H9 (cell line): ENCODE measurements at regions not wholly inside any gene's neighbourhood (a gene's known extent, or its start where the extent isn't known, plus 50 kb on each side); places are given as distances from the start of the nearest gene placed in this dataset.

ENCODE experiments used
- DNase-seq: peaks from one replicate; pipeline ENCODE4 v3.0.0-alpha.2; 2017
- H2AFZ ChIP-seq: one replicate; pipeline ENCODE4 v1.6.1; 2013; ENCODE audit warnings: mild to moderate bottlenecking, low read length, control low read depth, moderate library complexity
- H2AK5ac ChIP-seq: 2 replicates; pipeline ENCODE4 v1.6.1; 2013; ENCODE audit warnings: low read length, control low read depth, mixed read lengths; ENCODE audit not compliant: insufficient read length
- H2BK120ac ChIP-seq: one replicate; pipeline ENCODE4 v1.6.1; 2013; ENCODE audit warnings: low read depth, mild to moderate bottlenecking, low read length, control low read depth, inconsistent platforms; ENCODE audit not compliant: poor library complexity, severe bottlenecking
- H2BK12ac ChIP-seq: 2 replicates; pipeline ENCODE4 v1.6.1; 2013; ENCODE audit warnings: low read length, control low read depth, mixed read lengths, low read depth; ENCODE audit not compliant: insufficient read length
- H2BK15ac ChIP-seq: 2 replicates; pipeline ENCODE4 v1.6.1; 2013; ENCODE audit warnings: low read depth, low read length, control low read depth
- H2BK20ac ChIP-seq: one replicate; pipeline ENCODE4 v1.6.1; 2013; ENCODE audit warnings: low read depth, mild to moderate bottlenecking, low read length, control low read depth, inconsistent platforms; ENCODE audit not compliant: poor library complexity, severe bottlenecking
- H2BK5ac ChIP-seq: 2 replicates; pipeline ENCODE4 v1.6.1; 2013; ENCODE audit warnings: low read length, control low read depth, mixed read lengths; ENCODE audit not compliant: insufficient read length
- H3K14ac ChIP-seq: 2 replicates; pipeline ENCODE4 v1.6.1; 2013; ENCODE audit warnings: low read length, control low read depth; ENCODE audit not compliant: insufficient read depth
- H3K18ac ChIP-seq: 2 replicates; pipeline ENCODE4 v1.6.1; 2013; ENCODE audit warnings: low read depth, mild to moderate bottlenecking, mixed read lengths, low read length, control low read depth; ENCODE audit not compliant: insufficient read length
- H3K23ac ChIP-seq: 2 replicates; pipeline ENCODE4 v1.6.1; 2013; ENCODE audit warnings: low read length, control low read depth, mixed read lengths, low read depth; ENCODE audit not compliant: insufficient read length
- H3K23me2 ChIP-seq: 2 replicates; pipeline ENCODE4 v1.6.1; 2013; ENCODE audit warnings: low read depth, mild to moderate bottlenecking, mixed read lengths, low read length, control low read depth; ENCODE audit not compliant: insufficient read length, poor library complexity, severe bottlenecking
- H3K27ac ChIP-seq: 2 replicates; pipeline ENCODE4 v1.5.1; 2013; ENCODE audit warnings: low read length, control low read depth, mixed read lengths, low read depth; ENCODE audit not compliant: insufficient read length
- H3K27me3 ChIP-seq: 2 replicates; pipeline ENCODE4 v1.6.1; 2013; ENCODE audit warnings: low read length, control low read depth, inconsistent platforms; ENCODE audit not compliant: insufficient read depth
- H3K4ac ChIP-seq: 2 replicates; pipeline ENCODE4 v1.6.1; 2013; ENCODE audit warnings: low read depth, mild to moderate bottlenecking, control low read depth, inconsistent platforms, low read length, moderate library complexity
- H3K4me1 ChIP-seq: 2 replicates; pipeline ENCODE4 v1.6.1; 2013; ENCODE audit warnings: low read length, control low read depth, inconsistent platforms; ENCODE audit not compliant: insufficient read depth
- H3K4me2 ChIP-seq: 2 replicates; pipeline ENCODE4 v1.6.1; 2013; ENCODE audit warnings: low read length, control low read depth, mixed read lengths; ENCODE audit not compliant: insufficient read length, insufficient read depth
- H3K56ac ChIP-seq: 2 replicates; pipeline ENCODE4 v1.6.1; 2013; ENCODE audit warnings: low read depth, mild to moderate bottlenecking, mixed read lengths, low read length, control low read depth; ENCODE audit not compliant: insufficient read length
- H3K79me1 ChIP-seq: 2 replicates; pipeline ENCODE4 v1.6.1; 2013; ENCODE audit warnings: low read depth, mild to moderate bottlenecking, moderate library complexity, low read length, control low read depth, inconsistent platforms; ENCODE audit not compliant: insufficient read depth, poor library complexity, severe bottlenecking
- H3K79me2 ChIP-seq: 2 replicates; pipeline ENCODE4 v1.6.1; 2013; ENCODE audit warnings: low read length, control low read depth, inconsistent platforms; ENCODE audit not compliant: insufficient read depth
- H3K9ac ChIP-seq: 2 replicates; pipeline ENCODE4 v1.6.1; 2013; ENCODE audit warnings: low read length, control low read depth, mixed read lengths; ENCODE audit not compliant: insufficient read length; ENCODE audit errors: extremely low read depth
- H3K9me3 ChIP-seq: one replicate; pipeline ENCODE4 v1.6.1; 2013; ENCODE audit warnings: low read depth, low read length, inconsistent platforms; ENCODE audit not compliant: control insufficient read depth
- H3T11ph ChIP-seq: one replicate; pipeline ENCODE4 v1.6.1; 2013; ENCODE audit warnings: mild to moderate bottlenecking, low read length, control low read depth, inconsistent platforms
- H4K20me1 ChIP-seq: one replicate; pipeline ENCODE4 v1.6.1; 2013; ENCODE audit not compliant: control insufficient read depth, insufficient read length, insufficient read depth
- H4K5ac ChIP-seq: 2 replicates; pipeline ENCODE4 v1.6.1; 2013; ENCODE audit warnings: low read depth, mild to moderate bottlenecking, mixed read lengths, low read length, control low read depth; ENCODE audit not compliant: insufficient read length
- H4K8ac ChIP-seq: replicated peaks from 2 replicates; pipeline ENCODE4 v1.6.1; 2013; ENCODE audit warnings: low read length, control low read depth, mixed read lengths, low read depth; ENCODE audit not compliant: insufficient read length
- H4K91ac ChIP-seq: 2 replicates; pipeline ENCODE4 v1.6.1; 2013; ENCODE audit warnings: low read depth, mild to moderate bottlenecking, moderate library complexity, mixed read lengths, low read length, control low read depth; ENCODE audit not compliant: insufficient read length
- H3K27ac Mint-ChIP-seq, 3 experiments: 2 replicates in 2 of 3; 3 replicates in 1 of 3; pipeline ENCODE4 v1.8.0; 2020 to 2021; ENCODE audit warnings: mixed read lengths in 3 of 3, mild to moderate bottlenecking in 1 of 3, moderate library complexity in 1 of 3
- H3K27me3 Mint-ChIP-seq: 2 replicates; pipeline ENCODE4 v1.8.0; 2021; ENCODE audit warnings: low read depth, mild to moderate bottlenecking, moderate library complexity, mixed read lengths
- H3K36me3 Mint-ChIP-seq, 3 experiments: 2 replicates in 2 of 3; 3 replicates in 1 of 3; pipeline ENCODE4 v1.8.0; 2020 to 2021; ENCODE audit warnings: low read depth in 3 of 3, mixed read lengths in 3 of 3; ENCODE audit not compliant: insufficient read depth in 1 of 3
- H3K4me1 Mint-ChIP-seq, 2 experiments: 2 replicates each; pipeline ENCODE4 v1.8.0; 2020; ENCODE audit warnings: mixed read lengths in 2 of 2
- H3K4me3 Mint-ChIP-seq, 2 experiments: 2 replicates in 1 of 2; 3 replicates in 1 of 2; pipeline ENCODE4 v1.8.0; 2020 to 2021; ENCODE audit warnings: mild to moderate bottlenecking in 2 of 2, mixed read lengths in 2 of 2, moderate library complexity in 1 of 2
- H3K9me3 Mint-ChIP-seq, 2 experiments: 2 replicates in 1 of 2; 3 replicates in 1 of 2; pipeline ENCODE4 v1.8.0; 2020; ENCODE audit warnings: mild to moderate bottlenecking in 2 of 2, mixed read lengths in 2 of 2, moderate library complexity in 1 of 2
- CTCF ChIP-seq: fragments of 200-600 bp; sonication (generic); conservative IDR thresholded peaks from 3 replicates; pipeline ENCODE4 v1.8.0; 2021; ENCODE audit warnings: antibody characterized with exemption, mild to moderate bottlenecking
- WGBS: extraction: QIAGEN DNeasy Blood & Tissue Kit; methylation state at CpG from one replicate; pipeline ENCODE4 v1.1.7; 2013; ENCODE audit warnings: missing lambda C conversion rate, low lambda C conversion rate, mixed read lengths; ENCODE audit not compliant: insufficient read length; ENCODE audit errors: extremely low coverage; 5-methylcytosine and 5-hydroxymethylcytosine counted together

GRCh38 chr22:48403521-48404403 lies 1423.9 kb downstream of the BRD1 start:
- Histone ChIP-seq H3K79me1 (no peaks in the 10 kb centered on the region), H2BK120ac (no peak overlapping the region), H2BK20ac (no peak overlapping the region), H4K5ac (no peak overlapping the region), H3K23ac (no peak overlapping the region), H2AFZ (no peak overlapping the region), H4K91ac (no peak overlapping the region), H3K4ac (no peak overlapping the region), H4K20me1 (no peaks in the 10 kb centered on the region), H2AK5ac (no peak overlapping the region), H3K9ac (no peak overlapping the region), H3K23me2 (no peaks in the 10 kb centered on the region), H3K4me1 (no peaks in the 10 kb centered on the region), H3K14ac (no peak overlapping the region), H2BK12ac (no peak overlapping the region), H2BK5ac (no peak overlapping the region), H3K4me2 (no peak overlapping the region), H3K9me3 (no peaks in the 10 kb centered on the region), H3K27ac (no peak overlapping the region), H3K18ac (no peak overlapping the region), H3T11ph (no peak overlapping the region), H3K27me3 (no peaks in the 10 kb centered on the region), H2BK15ac (no peak overlapping the region), H4K8ac (no peak overlapping the region), H3K79me2 (no peaks in the 10 kb centered on the region), H3K56ac (no peak overlapping the region)
- no peak for DNase-seq
- WGBS = no CpG with 5 or more reads among the region's 22 CpGs
- H3K9me3 Mint-ChIP-seq = no peaks in the 10 kb centered on the region; a peak in 2 of 5 replicates
- peak overlapping the region in 1 of 3 experiments; percentile 47; a peak in 2 of 7 replicates for H3K27ac Mint-ChIP-seq
- no peaks in the 10 kb centered on the region for H3K36me3 Mint-ChIP-seq
- peaks cover 3 to 7% of the 10 kb centered on the region in 2 experiments for H3K4me1 Mint-ChIP-seq
- peaks cover 15% of the 10 kb centered on the region for H3K27me3 Mint-ChIP-seq
- no peak for TF ChIP-seq CTCF
- no peak overlapping the region; a peak in 1 of 5 replicates for H3K4me3 Mint-ChIP-seq
